T-helper 22 cell (primary cell): ENCODE measurements at regions not wholly inside any gene's neighbourhood (a gene's known extent, or its start where the extent isn't known, plus 50 kb on each side); places are given as distances from the start of the nearest gene placed in this dataset.

Experiments used
- DNase-seq: peaks from one replicate; pipeline ENCODE4 v3.0.0-alpha.2; 2020; ENCODE audit warnings: low read depth

DNA sequence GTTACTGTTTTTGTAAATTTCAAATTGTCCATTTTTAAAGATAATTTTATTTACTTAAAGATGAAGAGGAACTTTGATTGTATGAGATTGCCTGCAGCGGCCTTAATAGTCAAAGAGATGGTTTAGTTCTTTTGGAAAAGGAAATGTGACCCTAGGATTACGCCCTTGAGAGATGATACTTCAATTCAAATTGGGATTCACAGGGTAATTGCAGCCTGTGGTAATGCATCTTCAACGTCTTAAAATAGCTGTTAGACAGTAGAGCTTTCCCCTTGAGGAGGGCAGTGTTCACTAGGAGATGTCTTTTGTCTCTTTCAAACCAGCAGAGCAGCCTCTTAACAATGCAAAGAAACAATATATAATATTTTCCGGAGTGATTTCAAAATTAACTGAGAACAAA is 127.1 kb downstream of the TAF11L14 start:
- no peak for DNase-seq

DNA sequence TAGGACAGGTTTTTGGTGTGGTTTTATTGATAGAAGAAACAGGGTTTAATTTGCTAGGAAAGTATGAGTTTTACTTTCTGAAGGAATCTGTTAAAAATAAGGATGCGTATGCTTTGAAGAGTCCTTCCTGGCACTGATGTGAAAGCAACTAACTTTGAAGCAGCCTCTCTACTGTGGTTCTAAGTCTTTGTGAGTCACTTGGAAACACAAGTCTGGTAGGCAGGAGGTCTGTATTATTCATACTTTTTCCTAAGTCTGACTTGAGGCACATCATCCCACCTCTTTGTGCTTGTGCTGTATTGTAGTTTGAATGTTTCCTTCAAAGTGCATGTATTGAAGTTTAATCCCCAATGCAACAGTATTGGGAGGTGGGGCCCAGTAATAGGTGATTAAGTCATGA is 129.0 kb downstream of the TAF11L14 start:
- no peak for DNase-seq

DNA sequence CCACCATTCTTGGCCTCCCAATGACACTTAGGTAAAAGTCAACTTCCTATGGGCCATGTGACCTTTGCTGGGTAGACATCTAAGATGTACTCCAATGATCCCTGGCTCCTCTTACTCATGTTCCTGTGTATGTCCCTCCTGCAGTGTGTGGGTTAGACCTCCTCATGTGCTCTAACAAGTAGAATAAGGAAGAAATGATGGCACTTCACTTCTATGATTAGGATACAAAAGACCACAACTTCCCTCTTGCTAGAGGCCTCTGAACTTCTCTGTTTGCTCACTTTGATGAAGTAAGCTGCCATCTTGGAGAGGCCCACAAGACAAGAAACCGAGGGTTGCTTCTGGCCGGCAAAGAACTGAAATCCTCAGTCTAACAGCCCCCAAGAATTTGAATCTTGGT is 131.8 kb downstream of the TAF11L14 start:
- no peak for DNase-seq

DNA sequence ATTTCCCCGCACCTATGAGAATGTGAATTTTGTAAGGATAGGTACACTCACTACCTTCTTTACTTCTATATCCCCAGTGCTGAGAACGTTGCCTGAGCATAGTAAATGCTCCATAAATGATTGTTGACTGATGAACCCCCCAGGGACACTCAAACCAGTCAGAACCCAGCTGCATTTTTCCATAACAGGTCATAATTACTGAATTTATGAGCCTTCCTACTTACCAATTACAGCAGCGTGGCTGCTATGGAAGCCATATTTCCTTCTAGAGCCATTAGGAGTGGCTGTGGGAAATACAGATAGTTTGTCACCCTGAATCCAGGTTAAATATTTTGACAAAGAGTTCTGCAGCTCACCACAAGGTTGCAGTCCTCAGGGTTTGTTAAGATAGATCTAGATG is 135.0 kb downstream of the TAF11L14 start:
- DNase-seq = no peak

DNA sequence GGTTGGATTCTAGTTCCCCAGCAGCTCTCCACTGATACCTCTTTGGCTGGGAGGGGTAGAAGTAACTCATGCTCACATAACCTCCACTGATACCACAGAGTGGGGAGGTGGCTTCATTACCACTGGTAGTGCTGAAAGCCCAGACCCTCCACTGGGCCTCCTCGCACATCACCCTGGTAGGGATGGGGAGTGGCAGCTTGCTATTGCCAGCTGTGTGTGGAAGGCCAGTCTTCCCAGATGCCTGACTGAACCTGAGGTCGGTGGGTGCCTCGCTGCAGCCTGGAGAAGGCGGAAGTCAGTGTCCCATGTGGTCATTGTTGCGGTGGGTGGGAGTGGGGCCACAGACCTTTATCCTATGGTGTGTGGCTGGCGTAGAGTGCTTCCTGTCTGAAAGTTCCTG is 138.0 kb downstream of the TAF11L14 start:
- no peak for DNase-seq

DNA sequence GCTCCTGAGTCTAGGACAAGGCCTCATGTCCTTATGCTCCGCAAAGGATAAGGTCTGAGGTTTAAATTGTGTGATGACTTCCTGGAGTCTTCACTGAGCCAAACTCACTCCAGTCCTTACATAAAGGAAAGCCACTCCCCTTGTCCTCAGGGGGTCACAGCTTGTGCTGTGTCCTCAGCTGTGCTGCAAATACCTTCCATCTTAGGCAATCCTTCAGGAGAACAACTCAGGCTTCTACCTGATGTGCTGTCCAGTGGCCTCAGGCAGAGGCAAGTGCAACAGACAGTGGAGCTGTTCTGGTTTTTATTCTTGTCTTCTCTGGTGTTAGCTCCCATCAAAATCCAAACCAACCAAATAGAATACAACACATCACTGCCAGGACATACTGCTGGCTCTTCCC is 151.5 kb downstream of the TAF11L14 start:
- DNase-seq = no peak

DNA sequence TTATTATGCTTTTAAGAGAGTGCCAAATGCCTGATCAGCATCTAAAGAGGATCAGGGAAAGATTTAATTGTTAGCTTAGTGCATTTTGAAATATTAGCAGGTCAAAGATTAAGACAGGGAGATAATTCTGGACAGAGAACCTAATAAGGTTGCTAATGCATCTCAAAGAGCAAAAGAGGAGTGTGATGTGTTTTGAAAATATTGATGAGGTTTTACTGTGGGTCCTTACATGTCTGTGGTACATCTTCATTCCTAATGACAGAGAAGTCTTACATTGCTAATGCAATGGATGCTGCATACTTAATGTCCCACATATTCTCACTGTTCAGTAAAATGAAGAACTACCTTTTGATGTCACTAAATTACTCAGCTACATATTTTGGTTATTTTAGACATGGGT is 154.1 kb downstream of the TAF11L14 start:
- no peak for DNase-seq

DNA sequence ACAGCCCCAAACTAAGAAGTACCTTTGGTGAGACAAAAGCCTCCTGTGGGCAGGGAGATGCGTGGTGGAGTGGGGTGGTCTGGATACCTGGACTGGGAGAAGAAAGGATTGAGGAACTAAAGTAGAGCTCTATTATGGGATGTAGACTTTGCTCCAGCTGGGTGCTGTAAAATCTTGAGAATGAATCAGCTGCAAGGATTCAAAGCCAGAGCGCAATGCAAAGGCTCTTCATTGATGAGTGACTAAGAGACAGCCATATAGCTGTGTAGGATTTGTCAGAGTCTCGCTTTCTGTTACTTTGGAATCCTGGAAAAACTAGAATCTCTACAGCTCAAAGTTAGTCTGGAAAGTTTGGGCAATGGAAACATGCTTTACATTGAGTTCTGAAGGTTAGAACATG is 159.9 kb downstream of the TAF11L14 start:
- no peak for DNase-seq

DNA sequence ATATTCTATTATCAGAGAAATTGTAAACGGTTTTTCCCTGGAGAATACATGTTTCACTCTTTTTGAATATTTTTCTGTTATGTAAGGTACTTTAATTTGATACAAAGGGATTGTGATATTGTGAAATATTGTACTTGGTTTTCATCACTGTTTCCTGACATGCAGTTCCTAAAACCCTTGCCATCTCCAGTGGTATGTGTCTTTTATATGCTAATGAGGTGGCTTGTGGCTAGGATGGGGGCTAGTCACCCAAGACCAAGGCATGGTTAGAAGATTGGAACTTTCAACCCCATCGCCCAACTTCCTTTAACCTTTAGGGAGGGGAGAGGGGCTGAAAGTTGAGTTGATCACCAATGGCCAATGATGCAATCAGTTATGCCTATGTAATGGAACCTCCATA is 160.6 kb downstream of the TAF11L14 start:
- DNase-seq = no peak

DNA sequence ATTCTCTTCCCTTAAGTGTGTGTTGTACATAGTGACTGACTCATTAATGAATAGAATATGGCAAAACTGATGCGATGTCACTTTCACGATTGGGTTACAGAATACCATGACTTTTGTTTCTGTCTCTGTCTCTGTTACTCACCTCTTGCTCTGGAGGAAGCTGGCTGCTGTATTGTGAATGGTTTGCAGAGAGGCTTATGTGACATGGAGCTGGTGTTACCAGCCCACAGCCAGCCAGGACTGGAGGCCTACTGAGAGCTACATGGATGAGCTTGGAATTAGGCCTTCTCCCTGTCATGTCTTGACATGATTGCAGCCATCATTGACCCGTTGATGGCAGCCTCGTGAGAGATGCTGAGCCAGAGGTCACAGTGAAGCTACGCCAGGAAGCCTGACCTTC is 161.9 kb downstream of the TAF11L14 start:
- DNase-seq = no peak

DNA sequence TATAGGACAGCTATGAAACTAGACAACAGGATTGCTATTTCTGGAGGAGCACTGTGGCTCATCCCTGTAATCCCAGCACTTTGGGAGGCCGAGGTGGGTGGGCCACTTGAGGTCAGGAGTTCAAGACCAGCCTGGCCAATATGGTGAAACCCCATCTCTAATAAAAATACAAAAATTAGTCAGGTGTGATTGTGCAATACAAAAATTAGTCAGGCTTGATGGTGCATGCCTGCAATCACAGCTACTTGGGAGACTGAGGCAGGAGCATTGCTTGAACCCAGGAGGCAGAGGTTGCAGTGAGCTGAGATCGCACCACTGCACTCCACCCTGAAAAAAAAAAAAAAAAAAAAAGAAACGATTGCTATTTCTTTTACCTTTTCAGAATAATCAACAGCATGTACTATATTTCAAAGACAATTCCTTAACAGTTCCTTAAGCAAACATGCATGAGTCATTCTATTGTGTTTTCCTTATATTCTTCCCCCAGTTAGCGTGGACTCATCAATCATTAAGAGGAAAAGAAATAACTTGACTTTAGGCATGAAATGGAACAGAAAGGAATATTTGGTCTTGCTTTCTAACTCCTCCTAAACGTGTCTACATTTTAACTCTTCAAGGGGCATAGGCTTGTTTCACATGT is 162.6 kb downstream of the TAF11L14 start:
- DNase-seq = no peak

DNA sequence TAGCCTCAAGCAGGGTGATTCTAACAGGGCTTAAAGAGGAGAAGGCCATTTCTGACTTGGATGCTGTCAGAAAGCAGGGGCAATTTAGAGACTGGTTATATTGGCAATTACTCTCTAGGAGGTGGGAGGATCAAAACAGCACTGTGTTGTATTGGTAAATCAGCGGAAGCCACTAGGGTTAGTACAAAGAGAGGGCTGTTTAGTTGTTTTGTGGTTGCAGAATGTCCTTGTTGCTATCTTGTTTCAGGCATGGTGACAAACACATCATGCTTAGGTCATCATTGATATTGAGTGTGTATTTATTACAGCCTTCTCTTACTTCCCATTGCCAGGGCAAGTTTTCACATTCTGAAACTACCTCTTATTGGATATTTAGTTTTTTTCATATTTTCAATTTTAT is 165.3 kb downstream of the TAF11L14 start:
- no peak for DNase-seq

DNA sequence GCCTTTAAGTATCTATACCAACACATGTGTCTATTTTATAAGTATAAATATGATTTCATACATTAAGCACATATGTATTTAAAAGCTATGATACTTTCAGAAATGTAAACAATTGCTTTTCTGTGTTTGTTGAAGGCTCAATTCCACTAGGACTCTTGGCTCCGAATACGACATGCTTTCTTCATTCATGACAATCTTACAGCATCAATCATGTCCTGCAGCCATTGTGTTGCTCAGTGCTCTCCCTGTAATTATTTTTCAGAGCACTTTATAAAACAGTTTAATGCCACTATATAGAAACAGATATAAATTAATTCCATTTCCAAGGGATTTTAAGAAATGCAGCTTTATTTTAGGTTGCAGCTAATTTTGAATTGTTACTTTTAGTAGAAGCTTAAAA is 167.3 kb downstream of the TAF11L14 start:
- DNase-seq = no peak

DNA sequence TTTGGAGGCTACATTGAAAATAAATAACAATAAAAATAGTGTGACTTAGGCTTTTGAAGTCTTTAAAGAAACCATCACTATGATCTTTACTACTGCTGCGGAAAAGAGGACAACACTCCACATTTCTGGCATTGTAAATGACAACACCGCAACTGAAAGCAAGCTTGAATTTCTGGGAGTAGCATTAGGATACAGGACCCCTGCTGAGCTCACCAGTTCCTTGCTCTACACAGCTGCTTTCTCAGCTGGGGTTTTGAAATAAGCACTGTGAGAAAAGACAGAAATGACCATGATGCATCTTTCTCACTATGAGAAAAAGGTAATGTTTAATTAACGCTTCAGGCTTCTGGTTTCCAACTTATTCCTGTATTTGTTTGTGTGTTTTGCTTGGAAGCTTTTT is 168.0 kb downstream of the TAF11L14 start:
- no peak for DNase-seq

DNA sequence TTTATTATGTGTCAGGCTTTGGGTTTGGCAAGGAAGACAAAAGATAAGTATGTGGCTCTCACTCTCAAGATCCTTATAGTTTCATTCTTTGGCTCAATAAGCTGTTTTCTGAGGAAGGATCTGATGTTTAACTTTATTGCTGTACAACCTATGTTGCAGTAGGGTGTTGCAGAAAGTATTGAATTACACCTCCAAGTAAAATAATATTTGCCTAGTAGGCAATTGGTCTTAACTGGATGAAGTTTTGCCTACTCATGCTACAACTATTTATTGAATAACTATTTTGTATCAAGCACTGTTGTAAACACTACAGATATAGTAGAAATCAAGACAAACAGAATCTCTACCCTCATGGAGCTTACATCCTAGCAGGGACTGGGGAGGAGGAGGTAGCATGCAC is 169.7 kb downstream of the TAF11L14 start:
- no peak for DNase-seq

DNA sequence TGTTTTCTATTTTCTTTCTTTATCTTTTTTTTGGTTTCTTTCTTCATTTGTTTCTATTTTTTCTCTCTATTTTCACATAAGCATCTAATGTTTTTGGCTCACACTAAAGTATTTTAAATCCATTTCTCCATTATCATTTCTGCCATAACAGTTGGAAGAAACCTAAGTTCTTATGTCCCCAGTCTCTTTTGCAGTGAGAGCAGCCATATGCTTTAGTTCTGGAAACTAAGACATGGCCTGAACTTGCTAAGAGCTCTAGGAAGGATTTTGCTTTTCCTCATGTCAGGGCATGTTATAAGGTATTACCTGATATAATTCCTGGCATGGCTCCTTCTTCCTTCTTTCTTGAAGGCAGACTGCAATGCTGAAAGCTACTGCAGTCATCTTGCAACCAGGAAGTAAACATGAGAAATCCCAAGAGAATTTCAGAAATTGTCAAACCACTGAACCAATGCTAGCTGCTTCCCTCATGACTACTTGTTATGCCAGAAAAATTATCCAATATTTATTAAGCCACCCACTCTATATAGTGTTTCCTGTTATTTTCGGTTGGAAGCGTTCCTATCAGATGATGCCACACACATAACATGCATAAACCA is 171.1 kb downstream of the TAF11L14 start:
- DNase-seq = no peak

DNA sequence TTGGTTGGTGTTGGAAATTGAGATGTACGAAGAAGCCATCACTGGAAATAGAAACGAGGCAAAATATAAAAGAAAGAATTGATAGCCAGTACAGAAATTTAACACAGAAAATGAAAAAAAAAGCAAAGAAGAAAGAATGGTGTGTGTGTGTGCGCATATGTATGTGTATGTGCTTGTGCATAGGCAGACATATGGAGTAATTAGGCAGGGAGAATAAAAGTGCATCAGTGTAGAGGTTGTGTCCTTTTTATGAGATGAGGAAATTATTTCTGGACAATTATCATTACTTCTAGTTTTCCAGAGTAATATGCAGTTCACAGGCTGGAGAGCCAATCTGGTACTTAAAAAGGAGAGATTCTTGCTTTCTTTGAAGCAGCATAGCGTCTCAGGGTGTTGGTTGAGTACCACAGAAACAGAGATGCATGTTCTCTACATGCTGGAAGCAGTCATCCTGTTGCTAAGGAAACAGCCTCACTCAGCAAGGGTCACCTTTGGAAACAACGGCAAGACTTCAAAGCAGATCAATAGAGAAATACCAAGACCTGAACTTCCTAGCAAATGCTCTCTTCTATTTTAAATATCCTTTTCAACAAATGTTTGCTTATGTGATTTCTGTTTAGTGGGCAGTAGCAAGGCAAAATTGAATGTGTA is 172.7 kb downstream of the TAF11L14 start:
- DNase-seq = no peak

DNA sequence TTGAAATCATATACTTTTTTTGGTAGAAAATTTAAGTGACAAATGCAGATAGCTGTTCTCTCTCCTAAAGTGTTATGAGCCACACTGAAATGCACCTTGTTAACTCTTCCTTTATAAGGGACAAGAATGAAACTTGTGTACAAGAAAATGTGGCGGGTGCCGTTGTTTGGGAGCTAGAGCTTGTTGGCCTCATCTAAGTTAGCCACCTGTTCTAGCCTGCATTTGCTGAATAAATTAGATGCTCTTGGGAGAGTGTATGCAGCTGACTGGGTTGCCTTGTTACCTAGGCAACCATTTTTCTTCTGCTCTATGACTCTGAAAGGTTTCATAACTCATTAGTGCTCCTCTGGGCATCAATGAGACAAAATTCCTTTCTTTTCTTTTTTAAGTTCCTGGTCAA is 174.3 kb downstream of the TAF11L14 start:
- DNase-seq = no peak

DNA sequence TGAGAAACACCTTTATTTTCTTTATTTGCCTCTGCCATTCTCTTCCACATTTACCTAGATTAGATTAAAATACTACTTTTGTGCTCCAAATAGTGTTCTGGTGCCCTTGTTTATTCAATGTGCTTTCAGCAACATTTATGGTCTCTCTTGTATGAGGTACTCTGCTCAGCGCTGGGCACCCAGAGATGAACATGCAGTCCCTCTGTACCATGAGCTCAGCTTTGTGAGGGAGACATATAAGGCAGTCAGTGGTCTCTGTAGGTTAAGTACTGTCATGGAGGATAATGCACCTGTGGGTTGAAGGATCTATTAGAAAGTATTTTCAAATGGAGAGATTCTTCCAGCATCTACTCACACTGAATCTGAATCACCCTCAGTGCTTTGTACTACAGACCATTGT is 176.5 kb downstream of the TAF11L14 start:
- DNase-seq = no peak

DNA sequence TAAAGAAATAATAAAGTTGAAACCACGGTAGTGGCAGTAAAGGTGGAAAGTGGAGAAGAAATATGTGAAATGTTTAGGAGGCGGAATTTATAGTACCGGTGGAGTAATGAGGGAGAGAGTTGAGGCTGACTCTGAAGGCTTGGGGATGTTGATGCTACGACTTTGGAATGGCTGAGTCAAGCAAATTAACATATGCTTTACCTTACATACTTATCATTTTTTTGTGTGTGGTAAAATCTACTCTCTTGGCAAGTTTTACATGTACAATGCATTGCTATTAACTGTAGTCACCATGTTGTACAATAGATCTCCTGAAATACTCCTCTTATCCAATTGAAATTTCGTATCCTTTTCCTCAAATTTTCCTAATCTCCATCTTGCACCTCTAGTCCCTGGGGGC is 179.0 kb downstream of the TAF11L14 start:
- DNase-seq = no peak

DNA sequence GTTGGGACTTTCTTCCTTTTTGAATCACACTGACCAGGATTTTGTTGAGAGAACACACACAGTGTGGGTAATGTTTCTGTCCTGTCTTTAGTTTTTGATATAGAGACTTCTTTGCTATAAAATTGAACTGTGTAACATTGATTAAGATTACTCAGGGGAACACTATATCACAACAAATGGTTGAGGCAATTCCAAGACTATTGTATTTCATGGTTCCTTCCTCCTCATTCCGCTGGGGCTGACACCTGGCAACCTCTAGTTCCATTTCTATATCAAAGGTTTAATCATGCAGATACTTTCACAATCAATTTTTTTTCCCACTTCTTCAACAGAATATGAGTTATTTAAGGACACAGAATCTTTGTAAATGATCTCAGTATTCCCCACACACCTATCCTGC is 182.2 kb downstream of the TAF11L14 start:
- no peak for DNase-seq

DNA sequence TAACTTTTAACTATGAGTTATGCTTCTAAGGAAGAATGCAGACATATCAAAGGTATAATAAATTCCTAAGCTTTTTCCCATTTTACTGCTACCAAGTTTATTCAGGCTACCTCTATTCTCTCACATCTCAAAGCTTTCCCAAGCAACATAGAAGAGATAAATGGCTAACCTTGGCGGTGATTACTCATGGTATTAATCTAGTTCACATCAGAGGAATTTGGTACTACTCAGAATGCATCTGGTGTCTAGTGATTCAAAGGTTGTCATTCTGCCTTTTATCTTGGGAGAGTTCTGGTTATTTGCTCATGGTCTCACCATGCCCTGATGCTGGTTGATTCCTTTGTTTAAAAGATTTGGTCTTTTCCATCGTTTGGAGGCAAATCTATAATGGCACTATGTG is 182.7 kb downstream of the TAF11L14 start:
- no peak for DNase-seq

DNA sequence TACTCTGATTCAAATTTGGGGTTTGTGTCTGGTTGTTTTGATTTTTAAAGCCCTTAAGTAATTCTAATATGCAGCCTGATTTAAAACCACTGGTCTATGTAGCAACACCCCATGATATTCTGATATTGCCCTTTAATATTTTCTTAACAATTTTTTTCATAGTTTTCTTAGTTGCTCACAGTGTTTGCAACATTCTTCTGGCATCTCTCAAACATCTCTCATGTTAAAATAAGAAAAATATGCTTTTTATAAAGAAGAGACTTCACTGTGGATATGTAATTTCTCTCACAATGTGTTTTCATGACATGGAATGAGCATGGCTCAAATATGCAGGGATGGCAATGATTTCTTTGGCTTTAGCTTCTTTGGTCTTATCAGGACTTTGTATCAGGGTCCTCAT is 183.7 kb downstream of the TAF11L14 start:
- DNase-seq = no peak

DNA sequence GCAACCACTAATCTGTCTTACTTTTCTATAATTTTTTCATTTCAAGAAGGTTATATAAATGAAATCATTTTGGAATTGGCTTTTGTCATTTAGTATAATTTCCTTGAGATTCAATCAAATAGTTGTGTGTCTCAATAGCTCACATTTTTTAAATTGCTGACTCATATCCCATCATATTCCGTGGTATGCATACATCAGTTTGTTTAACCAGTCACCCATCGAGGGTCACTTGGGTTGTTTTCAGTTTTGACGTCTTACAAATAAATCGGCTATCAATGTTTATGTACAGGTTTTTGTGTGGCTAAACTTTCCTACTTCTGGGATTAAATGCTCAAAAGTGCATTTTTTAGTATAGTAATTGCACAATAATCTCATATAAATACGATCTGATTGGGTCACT is 185.5 kb downstream of the TAF11L14 start:
- DNase-seq = no peak
